HL-60 (cell line): ENCODE measurements at regions not wholly inside any gene's neighbourhood (a gene's known extent, or its start where the extent isn't known, plus 50 kb on each side); places are given as distances from the start of the nearest gene placed in this dataset.

Experiments used
- GABPA ChIP-seq: IDR thresholded peaks from 2 replicates; pipeline ENCODE4 v1.6.1; 2012; ENCODE audit warnings: low read depth
- POLR2AphosphoS5 ChIP-seq: IDR thresholded peaks from 2 replicates; pipeline ENCODE4 v1.6.1; 2012; ENCODE audit warnings: low read depth
- TF ChIP-seq, protein P1 (sequence below): IDR thresholded peaks from one replicate; pipeline ENCODE4 v1.5.1; 2011; ENCODE audit warnings: low read length, control low read depth, inconsistent platforms; ENCODE audit not compliant: insufficient read depth
- TF ChIP-seq, protein P2 (sequence below): IDR thresholded peaks from 2 replicates; pipeline ENCODE4 v1.6.1; 2012; ENCODE audit warnings: low read depth; ENCODE audit not compliant: insufficient replicate concordance

- TF ChIP-seq, protein P1, sequence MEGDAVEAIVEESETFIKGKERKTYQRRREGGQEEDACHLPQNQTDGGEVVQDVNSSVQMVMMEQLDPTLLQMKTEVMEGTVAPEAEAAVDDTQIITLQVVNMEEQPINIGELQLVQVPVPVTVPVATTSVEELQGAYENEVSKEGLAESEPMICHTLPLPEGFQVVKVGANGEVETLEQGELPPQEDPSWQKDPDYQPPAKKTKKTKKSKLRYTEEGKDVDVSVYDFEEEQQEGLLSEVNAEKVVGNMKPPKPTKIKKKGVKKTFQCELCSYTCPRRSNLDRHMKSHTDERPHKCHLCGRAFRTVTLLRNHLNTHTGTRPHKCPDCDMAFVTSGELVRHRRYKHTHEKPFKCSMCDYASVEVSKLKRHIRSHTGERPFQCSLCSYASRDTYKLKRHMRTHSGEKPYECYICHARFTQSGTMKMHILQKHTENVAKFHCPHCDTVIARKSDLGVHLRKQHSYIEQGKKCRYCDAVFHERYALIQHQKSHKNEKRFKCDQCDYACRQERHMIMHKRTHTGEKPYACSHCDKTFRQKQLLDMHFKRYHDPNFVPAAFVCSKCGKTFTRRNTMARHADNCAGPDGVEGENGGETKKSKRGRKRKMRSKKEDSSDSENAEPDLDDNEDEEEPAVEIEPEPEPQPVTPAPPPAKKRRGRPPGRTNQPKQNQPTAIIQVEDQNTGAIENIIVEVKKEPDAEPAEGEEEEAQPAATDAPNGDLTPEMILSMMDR = no peak
- TF ChIP-seq, protein P2, sequence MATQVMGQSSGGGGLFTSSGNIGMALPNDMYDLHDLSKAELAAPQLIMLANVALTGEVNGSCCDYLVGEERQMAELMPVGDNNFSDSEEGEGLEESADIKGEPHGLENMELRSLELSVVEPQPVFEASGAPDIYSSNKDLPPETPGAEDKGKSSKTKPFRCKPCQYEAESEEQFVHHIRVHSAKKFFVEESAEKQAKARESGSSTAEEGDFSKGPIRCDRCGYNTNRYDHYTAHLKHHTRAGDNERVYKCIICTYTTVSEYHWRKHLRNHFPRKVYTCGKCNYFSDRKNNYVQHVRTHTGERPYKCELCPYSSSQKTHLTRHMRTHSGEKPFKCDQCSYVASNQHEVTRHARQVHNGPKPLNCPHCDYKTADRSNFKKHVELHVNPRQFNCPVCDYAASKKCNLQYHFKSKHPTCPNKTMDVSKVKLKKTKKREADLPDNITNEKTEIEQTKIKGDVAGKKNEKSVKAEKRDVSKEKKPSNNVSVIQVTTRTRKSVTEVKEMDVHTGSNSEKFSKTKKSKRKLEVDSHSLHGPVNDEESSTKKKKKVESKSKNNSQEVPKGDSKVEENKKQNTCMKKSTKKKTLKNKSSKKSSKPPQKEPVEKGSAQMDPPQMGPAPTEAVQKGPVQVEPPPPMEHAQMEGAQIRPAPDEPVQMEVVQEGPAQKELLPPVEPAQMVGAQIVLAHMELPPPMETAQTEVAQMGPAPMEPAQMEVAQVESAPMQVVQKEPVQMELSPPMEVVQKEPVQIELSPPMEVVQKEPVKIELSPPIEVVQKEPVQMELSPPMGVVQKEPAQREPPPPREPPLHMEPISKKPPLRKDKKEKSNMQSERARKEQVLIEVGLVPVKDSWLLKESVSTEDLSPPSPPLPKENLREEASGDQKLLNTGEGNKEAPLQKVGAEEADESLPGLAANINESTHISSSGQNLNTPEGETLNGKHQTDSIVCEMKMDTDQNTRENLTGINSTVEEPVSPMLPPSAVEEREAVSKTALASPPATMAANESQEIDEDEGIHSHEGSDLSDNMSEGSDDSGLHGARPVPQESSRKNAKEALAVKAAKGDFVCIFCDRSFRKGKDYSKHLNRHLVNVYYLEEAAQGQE = no peak
- TF ChIP-seq POLR2AphosphoS5 (no peak), GABPA (no peak)
Observed at GRCh38 chr4:22062676-22063075, 114.1 kb upstream of the KCNIP4 start.
